ENCODE measurements at regions not wholly inside any gene's neighbourhood (a gene's known extent, or its start where the extent isn't known, plus 50 kb on each side); places are given as distances from the start of the nearest gene placed in this dataset.

GRCh38 chr3:177924261-177924660, 612.0 kb upstream of the KCNMB2 start:
- TF ChIP-seq POLR2A (IDR thresholded peaks at IDR 0.05) = no peak
- TF ChIP-seq CTCF (IDR thresholded peaks at IDR 0.05) = no peak

Data from thyroid gland (tissue), 4 donors.